KBM-7 (cell line): ENCODE measurements at regions not wholly inside any gene's neighbourhood (a gene's known extent, or its start where the extent isn't known, plus 50 kb on each side); places are given as distances from the start of the nearest gene placed in this dataset.

Experiments used
- DNase-seq: peaks from one replicate; pipeline ENCODE4 v3.0.0-alpha.2; 2015
- in situ Hi-C: fragments of 300-500 bp; cut with MboI; formaldehyde crosslinking; loops from 2 replicates; pipeline ENCODE4 v1.14.3; 2020; ENCODE audit warnings: low sequenced_read_pairs, low pct_unique_long_range_greater_than_20kb, mixed read lengths

DNA sequence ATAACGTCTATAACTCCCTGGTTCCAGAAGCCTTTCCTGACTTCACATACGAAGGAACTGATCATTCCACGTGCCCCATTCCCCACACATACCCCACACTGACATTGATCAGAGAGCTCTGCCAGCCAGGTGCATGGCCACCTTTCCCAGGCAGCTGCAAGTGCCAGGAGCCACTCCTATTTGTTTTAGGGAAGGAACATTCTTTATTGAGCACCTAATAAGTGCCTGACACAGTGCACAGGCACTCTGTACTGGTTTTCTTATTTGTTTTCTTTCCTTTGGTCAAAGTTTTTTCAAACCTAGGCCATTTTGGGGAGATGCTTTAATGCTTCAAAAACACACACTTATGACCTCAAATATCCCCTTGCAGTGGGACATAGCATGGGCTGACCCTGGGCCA is 50.0 kb downstream of the PITPNM2 start:
- no peak for DNase-seq
- in situ Hi-C loops: no loop called here

DNA sequence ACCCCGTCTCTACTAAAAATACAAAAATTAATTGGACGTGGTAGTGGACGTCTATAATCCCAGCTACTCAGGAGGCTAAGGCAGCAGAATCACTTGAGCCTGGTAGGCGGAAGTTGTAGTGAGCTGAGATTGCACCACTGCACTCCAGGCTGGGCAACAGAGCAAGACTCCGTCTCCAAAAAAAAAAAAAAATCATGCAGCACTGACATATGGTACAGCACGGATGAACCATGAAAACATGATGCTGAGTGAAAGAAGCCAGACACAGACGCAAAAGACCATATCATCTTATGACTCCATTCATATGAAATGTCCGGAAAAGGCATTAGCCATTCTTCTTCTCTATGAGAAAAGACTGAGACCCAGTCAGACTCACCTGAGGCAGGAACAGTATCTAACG is 50.4 kb downstream of the PITPNM2 start:
- no peak for DNase-seq
- in situ Hi-C loops: no loop called here

DNA sequence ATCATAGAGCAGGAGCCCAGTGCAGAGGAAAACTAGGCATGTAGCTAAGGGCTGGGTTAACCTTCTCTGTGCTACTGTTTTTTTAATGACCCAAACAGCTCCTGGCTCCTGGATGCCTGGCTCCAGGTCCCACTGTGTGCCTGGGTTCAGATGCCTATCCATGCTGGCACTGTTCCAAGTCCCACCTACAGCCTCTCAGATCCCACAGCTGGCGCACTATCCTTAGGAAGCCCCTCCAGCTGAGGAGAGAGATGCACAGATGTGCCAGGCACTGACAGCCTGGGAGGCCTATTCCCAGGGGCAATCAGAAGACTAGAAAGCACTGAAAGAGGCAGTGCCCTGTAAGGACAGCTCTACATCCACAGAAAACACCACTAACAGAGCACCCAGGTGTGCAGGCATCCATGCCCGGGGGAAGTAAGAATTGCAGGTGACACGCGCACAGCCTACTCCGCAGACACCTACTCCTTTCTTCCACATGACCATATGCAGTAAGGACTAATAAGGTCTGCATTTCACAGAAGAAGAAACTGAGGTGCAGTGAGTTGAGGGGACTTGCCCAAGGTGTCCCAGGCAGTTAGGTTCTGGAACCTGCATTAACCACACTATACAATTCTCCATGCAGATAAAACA is 51.2 kb downstream of the PITPNM2 start:
- DNase-seq: no peak
- in situ Hi-C loops: no loop called here

DNA sequence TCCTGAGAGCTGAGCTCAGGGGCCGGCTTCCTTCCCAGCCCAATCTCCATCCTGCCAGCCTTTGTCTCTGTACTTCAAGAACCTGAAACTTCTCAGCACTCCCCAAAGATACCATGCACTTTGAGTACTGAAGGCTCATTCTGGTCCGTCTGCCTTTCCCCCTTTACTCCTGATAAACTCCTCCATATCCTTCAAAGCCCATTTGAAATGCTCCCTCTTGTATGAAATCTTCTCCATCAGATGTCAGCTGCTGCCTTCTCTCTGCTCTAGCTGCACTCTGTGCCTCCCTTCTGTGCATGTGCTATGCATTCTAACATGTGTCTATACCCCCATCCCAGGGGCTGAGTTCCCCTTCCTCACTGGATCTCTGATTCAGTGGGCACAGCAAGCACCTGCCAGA is 52.1 kb downstream of the PITPNM2 start:
- in situ Hi-C loops: no loop called here
- no peak for DNase-seq

DNA sequence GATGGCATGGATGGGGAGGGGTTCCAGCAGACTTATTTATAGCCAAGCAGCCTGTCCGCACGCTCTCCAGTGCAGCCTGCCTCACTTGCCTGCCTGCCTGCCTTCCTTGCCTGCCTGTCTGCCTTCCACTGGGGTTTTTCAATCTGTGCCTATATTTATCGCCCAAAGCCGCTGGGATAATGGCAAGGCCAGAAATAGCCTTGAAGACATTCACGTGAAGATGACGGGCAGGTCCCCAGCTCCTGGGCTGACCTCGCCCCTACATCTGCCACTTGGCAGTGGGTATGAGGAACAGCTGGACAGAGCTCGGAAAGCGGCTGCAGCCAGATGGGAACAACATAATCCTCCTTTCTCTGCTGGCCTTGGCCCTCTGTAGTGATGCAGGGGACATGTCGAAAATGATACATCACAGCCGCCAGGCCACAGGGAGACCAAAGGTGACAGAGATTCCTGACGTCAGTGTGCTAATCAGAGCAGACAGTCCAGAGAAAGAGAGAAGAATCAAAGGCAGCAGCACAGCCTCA is 53.3 kb downstream of the PITPNM2 start:
- in situ Hi-C loops: no loop called here
- DNase-seq: no peak

DNA sequence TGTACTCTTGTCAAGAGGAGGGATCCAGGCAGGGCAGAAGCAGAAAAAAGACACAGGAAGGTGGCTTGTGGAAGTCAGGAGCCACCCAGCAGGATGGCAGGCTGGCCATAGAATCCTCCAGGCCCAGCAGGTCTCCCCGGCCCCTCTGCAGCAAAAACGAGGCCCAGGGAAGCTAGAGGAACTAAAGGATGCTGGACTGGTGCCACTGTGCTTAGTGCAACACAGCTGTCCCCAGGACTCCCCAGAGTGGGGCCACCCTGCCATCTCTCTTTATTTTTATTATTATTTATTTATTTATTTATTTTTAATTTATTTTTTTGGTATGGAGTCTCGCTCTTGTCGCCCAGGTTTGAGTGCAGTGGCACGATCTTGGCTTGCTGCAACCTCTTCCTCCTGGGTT is 54.1 kb downstream of the PITPNM2 start:
- in situ Hi-C loops: no loop called here
- no peak for DNase-seq

DNA sequence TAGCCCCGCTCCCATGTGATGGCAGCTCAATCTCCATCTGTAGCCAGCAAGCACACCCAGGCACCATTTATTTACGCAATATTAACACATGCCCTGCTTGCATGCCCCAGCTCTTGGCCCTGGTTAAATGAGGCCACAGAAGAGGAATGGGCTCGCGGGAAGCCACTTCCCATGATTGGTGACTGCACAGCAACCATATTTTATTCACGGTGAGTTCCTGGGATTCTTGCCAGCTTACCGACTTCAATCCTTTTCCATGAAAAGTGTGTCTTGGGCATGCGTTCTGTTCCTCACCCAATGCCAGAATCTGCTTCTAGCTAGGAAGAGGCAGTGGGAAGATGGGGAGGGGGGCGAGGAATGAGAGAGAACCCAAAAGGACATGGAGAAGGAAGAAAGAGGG is 54.7 kb downstream of the PITPNM2 start:
- in situ Hi-C loops: no loop called here
- DNase-seq: no peak

DNA sequence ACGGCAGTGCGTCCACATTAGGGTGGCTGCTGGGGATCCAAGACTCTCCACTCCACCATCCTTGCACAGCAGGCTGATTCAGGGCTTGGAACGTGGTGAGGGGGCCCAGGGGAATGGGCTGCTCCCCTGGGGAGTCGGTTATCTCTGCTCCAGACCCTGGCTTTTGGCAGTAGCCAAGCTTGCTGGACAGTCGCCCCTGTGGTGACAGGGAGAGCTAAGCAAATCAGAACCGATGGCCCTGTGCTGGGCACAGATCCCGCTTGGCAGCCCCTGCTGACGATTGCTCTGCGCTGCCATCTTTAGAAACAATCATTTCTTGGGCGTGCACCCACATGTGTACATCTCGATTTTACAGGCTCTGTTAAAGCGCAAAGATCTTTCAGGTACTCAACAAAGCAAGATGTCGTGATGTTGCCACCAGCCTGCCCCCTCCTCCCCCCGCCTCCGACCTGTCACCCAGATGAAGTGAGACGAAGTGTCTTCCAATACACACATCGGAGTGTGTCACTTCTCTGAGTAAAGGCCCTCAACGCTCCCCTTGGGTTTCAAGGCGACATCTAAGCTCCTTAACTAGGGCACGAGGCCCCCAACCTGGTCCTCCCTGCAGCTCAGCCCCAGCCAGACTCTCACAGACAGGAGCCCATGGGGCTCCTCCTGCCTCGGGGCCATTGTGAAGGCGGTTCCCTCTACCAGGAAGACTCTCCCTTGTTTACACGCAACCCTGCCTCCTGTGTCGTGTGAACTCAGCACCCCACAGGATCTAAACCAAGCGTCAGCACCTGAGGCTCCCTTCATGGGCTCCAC is 55.6 kb downstream of the PITPNM2 start:
- in situ Hi-C loops: no loop called here
- DNase-seq: no peak

DNA sequence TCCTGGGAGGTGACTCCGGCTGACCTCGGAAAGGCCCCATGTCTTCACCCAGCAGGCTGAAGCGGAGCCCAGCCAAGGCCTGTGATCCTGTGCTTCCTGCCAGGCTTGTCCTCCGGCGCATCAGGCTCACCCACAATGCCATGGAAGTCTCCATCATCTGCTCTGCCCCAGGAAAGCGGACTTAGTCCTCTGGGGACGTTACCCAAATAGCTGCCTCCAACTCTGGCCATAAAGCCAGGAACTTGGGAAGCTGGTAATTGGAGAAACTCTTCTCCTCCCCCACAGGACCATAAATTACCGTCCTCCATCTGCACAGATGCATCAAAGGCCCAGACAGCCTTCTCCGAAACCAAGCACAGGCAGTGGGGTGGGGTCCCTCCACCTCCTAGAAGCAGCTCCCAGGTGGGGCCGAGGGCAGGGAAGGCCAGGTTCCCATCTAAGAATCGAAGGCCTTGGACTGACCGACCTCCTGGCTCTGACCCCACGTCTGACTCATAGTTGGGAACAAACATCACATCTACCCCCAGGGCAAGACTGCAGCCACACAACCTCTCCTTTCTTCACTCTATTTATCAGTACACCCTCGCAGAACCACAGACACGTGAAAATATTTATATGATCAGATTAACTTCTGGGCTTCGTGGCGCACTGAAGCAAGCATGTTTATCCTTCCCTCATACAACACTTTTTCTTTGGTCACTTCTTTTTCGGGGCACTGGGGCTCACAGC is 56.4 kb downstream of the PITPNM2 start:
- in situ Hi-C loops: no loop called here
- DNase-seq: no peak

DNA sequence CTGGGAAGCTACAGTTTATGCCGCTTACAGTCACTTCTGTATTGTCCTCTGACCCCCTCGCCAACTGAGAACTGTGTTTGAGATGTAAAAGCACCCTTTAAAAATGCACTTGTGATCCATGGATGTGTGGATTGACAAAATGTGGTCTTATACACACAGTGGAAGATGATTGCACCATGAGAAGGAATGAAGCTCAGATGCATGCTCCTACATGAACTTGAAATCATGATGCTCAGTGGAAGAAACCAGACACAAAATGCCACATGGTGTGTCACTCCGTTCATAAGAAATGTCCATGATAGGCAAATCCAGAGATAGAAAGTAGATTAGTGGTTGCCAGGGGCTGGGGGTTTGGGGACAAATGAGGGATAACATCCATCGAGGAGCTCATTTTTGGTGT is 58.0 kb downstream of the PITPNM2 start:
- in situ Hi-C loops: no loop called here

DNA sequence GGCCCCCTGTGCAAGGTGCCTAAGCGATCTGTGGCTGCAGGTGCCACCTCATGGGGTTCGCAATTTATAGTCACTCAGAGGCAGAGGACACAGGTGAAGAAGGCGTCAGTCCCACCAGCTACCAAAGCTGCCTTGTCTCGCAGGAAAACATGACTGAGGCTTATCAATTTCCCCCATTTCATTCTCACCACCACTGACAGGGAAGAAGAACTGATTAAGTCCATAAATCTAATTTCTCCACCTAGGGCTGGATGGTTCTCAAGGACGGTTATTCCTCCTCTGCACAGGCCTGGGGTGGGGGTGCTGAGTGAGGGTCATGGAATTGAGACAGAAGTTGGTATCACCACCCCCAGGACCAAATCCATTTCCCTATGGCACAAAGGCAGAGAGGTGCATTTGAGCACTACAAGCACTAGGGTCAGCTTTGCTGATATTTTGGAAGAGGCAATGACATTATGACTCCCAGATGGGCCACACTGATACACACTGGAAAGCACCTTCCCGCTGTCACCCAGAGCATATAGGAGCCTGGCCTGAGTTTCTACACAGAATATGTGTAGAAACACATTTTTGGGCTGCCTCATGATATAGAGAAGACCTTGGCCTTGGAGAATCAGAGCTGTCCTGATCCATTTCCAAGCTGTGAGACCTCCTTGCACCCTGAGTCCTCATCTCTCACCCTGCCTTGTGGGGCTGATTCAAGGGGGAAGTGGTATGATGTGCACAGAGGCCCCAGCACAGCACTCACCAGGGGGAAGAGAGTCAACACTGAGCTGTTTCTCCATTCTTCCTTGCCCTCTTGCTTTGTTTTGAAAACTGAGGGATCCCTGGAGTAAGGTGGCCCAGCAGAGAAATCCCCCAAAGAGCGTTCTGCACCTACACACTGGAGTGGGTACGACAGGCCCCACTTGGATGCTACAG is 59.4 kb downstream of the PITPNM2 start:
- no peak for DNase-seq
- in situ Hi-C loops: no loop called here

More for the DNA sequence above, 58.0 kb downstream of the PITPNM2 start:
- DNase-seq: no peak

DNA sequence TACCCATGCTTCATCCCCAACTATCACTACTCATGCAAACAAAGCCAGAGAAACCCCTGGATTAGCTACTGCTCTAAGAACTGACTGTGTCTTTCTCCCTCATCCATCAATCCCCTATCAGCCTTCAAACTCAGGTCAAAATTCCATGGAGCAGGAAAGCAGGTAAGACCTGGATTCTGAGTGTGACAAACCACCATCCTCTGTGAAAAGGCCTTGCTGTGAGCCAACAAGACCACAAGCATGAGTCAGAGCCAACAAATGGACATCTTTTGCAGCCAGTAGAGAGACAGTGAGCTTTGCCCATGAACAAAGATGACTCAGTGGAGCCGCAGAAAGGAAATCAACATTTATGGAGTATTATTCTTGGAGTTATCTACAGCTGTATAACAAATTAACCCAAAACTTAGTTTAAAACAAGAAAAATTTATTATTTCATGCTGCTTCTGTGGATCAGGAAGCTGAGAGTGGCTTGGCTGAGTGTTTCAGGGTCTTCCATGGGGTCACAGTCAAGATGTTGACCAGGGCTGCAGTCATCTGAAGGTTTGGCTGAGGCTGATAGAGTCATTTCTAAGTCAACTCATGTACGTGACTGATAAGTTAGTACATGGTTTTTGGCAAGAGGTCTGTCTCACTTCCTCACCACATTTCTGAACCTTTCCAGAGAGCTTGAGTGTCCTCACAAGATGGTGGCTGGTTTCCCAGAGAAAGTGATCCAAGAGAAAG is 61.1 kb downstream of the PITPNM2 start:
- in situ Hi-C loops: no loop called here
- DNase-seq: peak; percentile 63

DNA sequence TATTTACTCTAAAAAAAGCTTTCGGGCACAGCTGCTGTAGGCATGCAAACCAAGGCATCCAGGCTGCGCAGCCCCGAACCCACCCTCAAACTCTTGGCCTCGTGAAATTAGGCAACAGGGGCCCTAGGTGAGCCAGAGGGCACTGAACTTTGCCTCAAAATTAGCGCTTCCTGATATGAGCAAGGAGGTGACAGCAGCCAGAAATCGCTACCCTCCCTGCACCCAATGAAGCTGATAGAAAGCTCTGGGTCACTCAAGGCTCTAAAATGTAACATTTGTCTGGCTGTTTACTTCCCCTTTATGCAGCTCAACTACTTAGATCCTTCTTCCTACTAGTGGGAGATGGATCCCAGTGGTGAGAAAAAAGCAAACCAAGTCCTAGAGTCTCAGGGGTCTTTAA is 61.8 kb downstream of the PITPNM2 start:
- in situ Hi-C loops: no loop called here
- DNase-seq: peak; percentile 84

DNA sequence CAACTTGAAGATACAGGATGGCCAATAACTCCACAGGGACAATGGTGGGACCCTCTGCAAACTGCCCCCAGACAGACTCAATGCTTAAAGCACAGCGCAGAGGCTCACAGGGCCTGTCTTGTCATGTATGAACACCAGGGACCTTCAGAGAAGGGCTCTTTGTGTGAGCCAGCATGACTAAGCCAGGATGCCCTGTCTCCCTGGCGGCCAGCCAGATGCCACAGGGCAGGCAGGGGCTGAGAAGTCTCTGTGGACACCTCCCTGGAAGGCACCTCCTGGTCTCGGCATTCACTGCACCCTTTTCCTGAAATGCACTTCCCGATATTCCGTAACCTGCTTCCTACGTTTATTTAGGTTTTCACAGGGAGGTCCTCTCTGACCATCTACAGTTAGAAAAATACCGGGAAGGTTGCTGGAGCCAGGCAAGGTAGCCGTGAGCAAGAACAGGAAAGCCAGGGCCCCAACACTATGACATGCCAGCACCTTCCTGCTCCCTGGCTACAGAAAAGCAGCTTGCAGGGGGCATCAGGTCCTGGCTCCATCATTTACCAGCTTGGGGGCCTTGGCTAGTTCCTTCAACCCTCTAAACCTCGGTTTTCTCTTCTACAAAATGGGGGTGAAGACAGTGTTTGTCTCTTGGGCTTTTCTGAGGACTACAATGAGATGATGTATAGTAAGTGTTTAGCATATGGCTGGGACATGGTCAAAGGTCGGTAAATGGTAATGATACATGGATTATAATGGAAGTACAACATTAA is 65.0 kb downstream of the PITPNM2 start:
- no peak for DNase-seq
- in situ Hi-C loops: no loop called here

DNA sequence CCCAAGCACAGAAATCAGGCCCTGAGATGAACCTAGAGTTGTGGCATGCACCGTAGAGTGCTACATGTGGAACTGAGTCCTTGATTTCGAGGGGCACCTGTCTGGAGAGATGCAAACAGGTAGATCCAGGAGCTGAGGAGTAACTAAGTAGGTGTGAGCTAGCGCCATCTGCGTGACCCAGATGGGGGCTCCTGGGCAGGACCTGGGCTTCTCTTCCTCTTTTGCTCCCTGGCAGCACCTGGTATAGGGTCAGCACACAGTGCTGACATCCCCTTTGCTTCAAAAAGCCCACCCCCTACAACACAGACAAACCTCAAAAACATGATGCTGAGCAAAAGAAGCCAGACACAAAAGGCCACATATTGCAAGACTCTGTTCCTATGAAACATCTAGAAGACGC is 65.8 kb downstream of the PITPNM2 start:
- DNase-seq: no peak
- in situ Hi-C loops: no loop called here

DNA sequence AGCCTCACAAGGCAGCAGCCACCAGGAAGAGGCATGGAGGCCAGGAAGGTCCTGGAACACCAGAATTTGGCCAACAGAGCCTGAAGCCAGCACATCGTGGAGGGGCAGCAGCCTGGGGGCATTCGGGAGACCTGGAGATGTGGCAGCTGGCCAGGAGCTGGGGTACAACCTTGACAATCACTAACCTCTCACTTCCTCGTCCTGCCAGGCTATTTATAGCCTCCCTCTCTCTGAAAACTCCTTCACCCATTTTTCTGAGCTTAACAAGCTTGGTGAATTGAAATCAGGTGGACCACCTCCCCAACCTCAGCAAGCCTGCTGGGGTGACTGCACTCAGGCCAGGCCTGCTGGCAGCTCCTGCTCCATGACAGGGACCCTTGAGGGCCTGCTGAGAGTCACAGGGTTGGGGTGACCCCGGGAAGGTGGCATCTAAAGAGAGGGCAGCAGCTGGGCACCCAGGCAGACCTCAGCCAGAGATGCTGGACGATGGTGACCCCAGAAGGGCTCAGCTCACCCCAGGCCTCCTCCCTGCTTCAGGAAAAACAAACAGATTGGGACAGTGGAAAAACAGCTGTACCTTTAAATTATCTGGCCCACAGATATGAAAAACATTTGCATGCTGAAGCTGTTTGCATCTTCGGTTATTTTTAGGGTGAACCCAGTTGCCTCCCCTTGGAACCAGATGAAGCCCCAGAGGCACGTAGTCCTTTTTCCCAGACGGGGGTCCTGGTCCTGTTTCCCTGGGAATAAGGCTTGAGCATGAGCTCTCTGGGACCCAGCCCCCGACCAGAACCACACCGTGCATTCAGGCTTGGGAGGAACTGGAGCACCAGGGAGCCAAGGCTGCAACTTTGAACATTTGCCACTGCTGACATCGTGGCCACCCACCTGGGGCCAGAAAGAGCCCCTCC is 67.0 kb downstream of the PITPNM2 start:
- no peak for DNase-seq
- in situ Hi-C loops: no loop called here

DNA sequence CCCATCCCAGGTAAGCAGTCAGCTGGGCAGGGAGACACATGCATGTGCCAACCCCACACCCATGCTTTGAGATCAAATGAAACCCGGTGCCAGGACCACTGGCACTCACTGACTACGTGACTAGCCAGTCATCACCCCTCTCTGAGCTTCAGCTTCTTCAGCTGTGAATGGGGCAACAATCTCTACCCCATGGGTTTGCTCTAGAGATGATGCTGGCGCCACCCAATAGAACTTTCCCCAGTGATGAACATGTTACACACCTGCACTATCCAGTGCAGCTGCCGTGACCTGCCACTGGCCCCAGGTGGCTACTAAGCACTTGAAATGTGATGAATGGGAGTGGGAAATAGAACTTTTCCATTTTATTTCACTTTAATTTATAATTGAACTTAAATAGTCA is 70.3 kb downstream of the PITPNM2 start:
- DNase-seq: no peak
- in situ Hi-C loops: no loop called here
